ENCODE measurements at regions not wholly inside any gene's neighbourhood (a gene's known extent, or its start where the extent isn't known, plus 50 kb on each side); places are given as distances from the start of the nearest gene placed in this dataset.
"Not testable (repeated sequence)": the region's sequence is repeated elsewhere in the genome, so short reads cannot be mapped to it uniquely, and the experiment has no call there.

GRCh38 chr10:45514291-45515270, 140.6 kb downstream of the ALOX5 start:
- DNase-seq = no peak
- no peaks in the 10 kb centered on the region for H3K9me3 ChIP-seq (ENCODE audit: control insufficient read depth in 2 of 2, insufficient read depth in 1 of 2, low read depth in 1 of 2, low read length in 1 of 2)
- no peaks in the 10 kb centered on the region for H3K4me1 ChIP-seq (ENCODE audit: control insufficient read depth in 3 of 3, insufficient read depth in 2 of 3, low read depth in 1 of 3, low read length in 2 of 3)
- WGBS, 3 donors = 77 to 88% (median 87%) methylated on average over 12 of the region's 12 CpGs
- no peak overlapping the region for H3K27ac ChIP-seq (ENCODE audit: low read depth in 1 of 3, low read length in 2 of 3)
- H3K36me3 ChIP-seq (ENCODE audit: control insufficient read depth in 3 of 3, insufficient read depth in 2 of 3, low read depth in 1 of 3, low read length in 3 of 3) = no peaks in the 10 kb centered on the region
- no peak overlapping the region for H3K4me3 ChIP-seq (ENCODE audit: low read depth in 1 of 3, low read length in 3 of 3)
- no peaks in the 10 kb centered on the region for H3K27me3 ChIP-seq (ENCODE audit: control insufficient read depth in 3 of 3, insufficient read depth in 3 of 3, low read length in 3 of 3)
- FAIRE-seq = no peak

GRCh38 chr10:45513551-45513950, 139.5 kb downstream of the ALOX5 start:
- no peak for DNase-seq
- no peak overlapping the region for H3K4me3 ChIP-seq (ENCODE audit: low read depth in 1 of 3, low read length in 3 of 3)
- 71 to 78% (median 78%) methylated on average over 3 of the region's 3 CpGs for WGBS, 3 donors
- no peaks in the 10 kb centered on the region for H3K36me3 ChIP-seq (ENCODE audit: control insufficient read depth in 3 of 3, insufficient read depth in 2 of 3, low read depth in 1 of 3, low read length in 3 of 3)
- no peak overlapping the region for H3K27ac ChIP-seq (ENCODE audit: low read depth in 1 of 3, low read length in 2 of 3)
- H3K4me1 ChIP-seq (ENCODE audit: control insufficient read depth in 3 of 3, insufficient read depth in 2 of 3, low read depth in 1 of 3, low read length in 2 of 3) = no peaks in the 10 kb centered on the region
- H3K27me3 ChIP-seq (ENCODE audit: control insufficient read depth in 3 of 3, insufficient read depth in 3 of 3, low read length in 3 of 3) = no peaks in the 10 kb centered on the region
- no peaks in the 10 kb centered on the region for H3K9me3 ChIP-seq (ENCODE audit: control insufficient read depth in 2 of 2, insufficient read depth in 1 of 2, low read depth in 1 of 2, low read length in 1 of 2)
- FAIRE-seq = no peak

GRCh38 chr10:45511926-45512325, 137.9 kb downstream of the ALOX5 start:
- not testable (repeated sequence) for H3K27ac ChIP-seq (ENCODE audit: low read depth in 1 of 3, low read length in 2 of 3)

GRCh38 chr10:45509491-45509890, 135.5 kb downstream of the ALOX5 start:
- Histone ChIP-seq H3K36me3 (ENCODE audit: control insufficient read depth in 3 of 3, insufficient read depth in 2 of 3, low read depth in 1 of 3, low read length in 3 of 3) (no peaks in the 10 kb centered on the region), H3K9me3 (ENCODE audit: control insufficient read depth in 2 of 2, insufficient read depth in 1 of 2, low read depth in 1 of 2, low read length in 1 of 2) (no peaks in the 10 kb centered on the region), H3K4me1 (ENCODE audit: control insufficient read depth in 3 of 3, insufficient read depth in 2 of 3, low read depth in 1 of 3, low read length in 2 of 3) (no peaks in the 10 kb centered on the region), H3K27me3 (ENCODE audit: control insufficient read depth in 3 of 3, insufficient read depth in 3 of 3, low read length in 3 of 3) (no peaks in the 10 kb centered on the region), H3K27ac (ENCODE audit: low read depth in 1 of 3, low read length in 2 of 3) (no peak overlapping the region), H3K4me3 (ENCODE audit: low read depth in 1 of 3, low read length in 3 of 3) (no peak overlapping the region)
- no peak for DNase-seq
- FAIRE-seq = no peak

More at GRCh38 chr10:45511926-45512325, 137.9 kb downstream of the ALOX5 start:
- WGBS, 3 donors = 95 to 99% (median 96%) methylated on average over 13 to 37 of the region's 37 CpGs
- DNase-seq; H3K27me3 ChIP-seq (ENCODE audit: control insufficient read depth in 3 of 3, insufficient read depth in 3 of 3, low read length in 3 of 3); H3K9me3 ChIP-seq (ENCODE audit: control insufficient read depth in 2 of 2, insufficient read depth in 1 of 2, low read depth in 1 of 2, low read length in 1 of 2); H3K36me3 ChIP-seq (ENCODE audit: control insufficient read depth in 3 of 3, insufficient read depth in 2 of 3, low read depth in 1 of 3, low read length in 3 of 3); H3K4me3 ChIP-seq (ENCODE audit: low read depth in 1 of 3, low read length in 3 of 3); FAIRE-seq; H3K4me1 ChIP-seq (ENCODE audit: control insufficient read depth in 3 of 3, insufficient read depth in 2 of 3, low read depth in 1 of 3, low read length in 2 of 3): not testable (repeated sequence)

GRCh38 chr10:45505311-45505710, 131.3 kb downstream of the ALOX5 start:
- no peaks in the 10 kb centered on the region for H3K9me3 ChIP-seq (ENCODE audit: control insufficient read depth in 2 of 2, insufficient read depth in 1 of 2, low read depth in 1 of 2, low read length in 1 of 2)
- H3K27ac ChIP-seq (ENCODE audit: low read depth in 1 of 3, low read length in 2 of 3) = no peak overlapping the region
- DNase-seq (peak in 1 of 2 donors; percentile 11), FAIRE-seq (no peak)
- no peaks in the 10 kb centered on the region for H3K36me3 ChIP-seq (ENCODE audit: control insufficient read depth in 3 of 3, insufficient read depth in 2 of 3, low read depth in 1 of 3, low read length in 3 of 3)
- H3K27me3 ChIP-seq (ENCODE audit: control insufficient read depth in 3 of 3, insufficient read depth in 3 of 3, low read length in 3 of 3) = no peaks in the 10 kb centered on the region
- no peaks in the 10 kb centered on the region for H3K4me1 ChIP-seq (ENCODE audit: control insufficient read depth in 3 of 3, insufficient read depth in 2 of 3, low read depth in 1 of 3, low read length in 2 of 3)
- H3K4me3 ChIP-seq (ENCODE audit: low read depth in 1 of 3, low read length in 3 of 3) = no peak overlapping the region
- WGBS, 3 donors = 59 to 79% (median 59%) methylated on average over 2 of the region's 2 CpGs

- Histone ChIP-seq H3K27ac (ENCODE audit: low read depth in 1 of 3, low read length in 2 of 3) (no peak overlapping the region), H3K4me3 (ENCODE audit: low read depth in 1 of 3, low read length in 3 of 3) (no peak overlapping the region)
- FAIRE-seq = no peak
Observed at GRCh38 chr10:45502458-45502857, 128.4 kb downstream of the ALOX5 start.

GRCh38 chr10:45501791-45502190, 127.8 kb downstream of the ALOX5 start:
- no peak for FAIRE-seq
- no peaks in the 10 kb centered on the region for H3K36me3 ChIP-seq (ENCODE audit: control insufficient read depth in 3 of 3, insufficient read depth in 2 of 3, low read depth in 1 of 3, low read length in 3 of 3)
- no peaks in the 10 kb centered on the region for H3K27me3 ChIP-seq (ENCODE audit: control insufficient read depth in 3 of 3, insufficient read depth in 3 of 3, low read length in 3 of 3)
- no peak overlapping the region for H3K4me3 ChIP-seq (ENCODE audit: low read depth in 1 of 3, low read length in 3 of 3)
- H3K9me3 ChIP-seq (ENCODE audit: control insufficient read depth in 2 of 2, insufficient read depth in 1 of 2, low read depth in 1 of 2, low read length in 1 of 2) = no peaks in the 10 kb centered on the region
- no peaks in the 10 kb centered on the region for H3K4me1 ChIP-seq (ENCODE audit: control insufficient read depth in 3 of 3, insufficient read depth in 2 of 3, low read depth in 1 of 3, low read length in 2 of 3)
- DNase-seq = no peak
- no peak overlapping the region for H3K27ac ChIP-seq (ENCODE audit: low read depth in 1 of 3, low read length in 2 of 3)

More at GRCh38 chr10:45502458-45502857, 128.4 kb downstream of the ALOX5 start:
- no peaks in the 10 kb centered on the region for H3K27me3 ChIP-seq (ENCODE audit: control insufficient read depth in 3 of 3, insufficient read depth in 3 of 3, low read length in 3 of 3)
- H3K4me1 ChIP-seq (ENCODE audit: control insufficient read depth in 3 of 3, insufficient read depth in 2 of 3, low read depth in 1 of 3, low read length in 2 of 3) = no peaks in the 10 kb centered on the region
- H3K36me3 ChIP-seq (ENCODE audit: control insufficient read depth in 3 of 3, insufficient read depth in 2 of 3, low read depth in 1 of 3, low read length in 3 of 3) = no peaks in the 10 kb centered on the region
- no peak for DNase-seq
- H3K9me3 ChIP-seq (ENCODE audit: control insufficient read depth in 2 of 2, insufficient read depth in 1 of 2, low read depth in 1 of 2, low read length in 1 of 2) = no peaks in the 10 kb centered on the region

GRCh38 chr10:45500798-45501197, 126.8 kb downstream of the ALOX5 start:
- H3K9me3 ChIP-seq (ENCODE audit: control insufficient read depth in 2 of 2, insufficient read depth in 1 of 2, low read depth in 1 of 2, low read length in 1 of 2) = peaks cover 0 to 2% of the 10 kb centered on the region in 2 donors
- FAIRE-seq (no peak), DNase-seq (no peak)
- no peak overlapping the region for H3K4me3 ChIP-seq (ENCODE audit: low read depth in 1 of 3, low read length in 3 of 3)
- no peaks in the 10 kb centered on the region for H3K4me1 ChIP-seq (ENCODE audit: control insufficient read depth in 3 of 3, insufficient read depth in 2 of 3, low read depth in 1 of 3, low read length in 2 of 3)
- WGBS, 3 donors = 85 to 97% (median 91%) methylated on average over 1 of the region's 1 CpG
- H3K36me3 ChIP-seq (ENCODE audit: control insufficient read depth in 3 of 3, insufficient read depth in 2 of 3, low read depth in 1 of 3, low read length in 3 of 3) = no peaks in the 10 kb centered on the region
- H3K27me3 ChIP-seq (ENCODE audit: control insufficient read depth in 3 of 3, insufficient read depth in 3 of 3, low read length in 3 of 3) = no peaks in the 10 kb centered on the region
- no peak overlapping the region for H3K27ac ChIP-seq (ENCODE audit: low read depth in 1 of 3, low read length in 2 of 3)

GRCh38 chr10:45500304-45500703, 126.3 kb downstream of the ALOX5 start:
- H3K9me3 ChIP-seq (ENCODE audit: control insufficient read depth in 2 of 2, insufficient read depth in 1 of 2, low read depth in 1 of 2, low read length in 1 of 2) = peaks cover 0 to 3% of the 10 kb centered on the region in 2 donors
- H3K36me3 ChIP-seq (ENCODE audit: control insufficient read depth in 3 of 3, insufficient read depth in 2 of 3, low read depth in 1 of 3, low read length in 3 of 3) = no peaks in the 10 kb centered on the region
- DNase-seq = no peak
- FAIRE-seq = no peak
- H3K4me1 ChIP-seq (ENCODE audit: control insufficient read depth in 3 of 3, insufficient read depth in 2 of 3, low read depth in 1 of 3, low read length in 2 of 3) = no peaks in the 10 kb centered on the region
- no peaks in the 10 kb centered on the region for H3K27me3 ChIP-seq (ENCODE audit: control insufficient read depth in 3 of 3, insufficient read depth in 3 of 3, low read length in 3 of 3)
- H3K27ac ChIP-seq (ENCODE audit: low read depth in 1 of 3, low read length in 2 of 3) = no peak overlapping the region
- H3K4me3 ChIP-seq (ENCODE audit: low read depth in 1 of 3, low read length in 3 of 3) = no peak overlapping the region
- 97% methylated on average over 1 of the region's 1 CpG for WGBS, 3 donors

All from small intestine (tissue), 7 donors.